ENCODE measurements at regions not wholly inside any gene's neighbourhood (a gene's known extent, or its start where the extent isn't known, plus 50 kb on each side); places are given as distances from the start of the nearest gene placed in this dataset.
A peak's percentile ranks its signal among the peaks of the same experiment; 100 is the strongest.

DNA sequence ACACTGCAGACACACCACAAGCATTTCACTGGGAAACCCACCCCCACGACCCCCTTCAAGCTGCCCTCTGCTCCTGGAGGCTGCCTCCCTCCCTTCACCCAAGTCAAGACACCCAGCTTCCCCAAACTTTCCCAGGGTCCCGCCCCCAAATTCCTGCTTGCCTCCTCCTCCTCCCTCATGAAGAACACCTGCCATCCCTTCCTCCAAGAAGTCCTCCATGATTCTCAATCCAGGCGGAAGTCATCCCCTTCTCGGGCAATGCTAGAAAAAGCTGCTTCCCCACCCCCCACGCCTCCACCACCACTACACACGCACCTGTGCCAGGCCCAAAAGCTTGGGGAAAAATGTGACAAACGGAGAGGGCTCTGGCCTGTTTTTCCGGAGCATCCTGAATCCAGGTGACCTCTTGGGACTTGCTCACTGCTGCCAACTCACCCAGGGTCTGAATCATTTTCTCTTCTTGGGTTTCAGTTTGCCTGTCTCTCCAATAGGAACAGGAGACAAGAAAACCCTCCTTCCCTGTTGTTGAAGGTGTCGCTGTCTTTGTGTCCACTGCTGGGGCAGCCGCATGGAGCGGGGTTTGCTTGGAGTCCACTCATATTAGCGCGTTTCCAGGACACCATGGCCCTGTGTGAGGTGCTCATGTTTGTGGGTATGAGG, 101.0 kb upstream of the CASZ1 start:
- peaks cover 0 to 33% (median 22%) of the 10 kb centered on the region in 4 experiments; a peak in 6 of 7 replicates for H3K4me1 ChIP-seq (replicated peaks in 1 of 4; ENCODE audit: control insufficient read depth in 3 of 4, insufficient read depth in 4 of 4, low read length in 3 of 4)
- CTCF ChIA-PET (ENCODE audit: partially characterized antibody) = interaction anchor here (0.6 to 8.0 kb wide), 3 partner anchors 9 to 370 kb away, joined by 3 to 59 read pairs (median 17); no protein-coding TSS in a partner anchor
- H2AK5ac ChIP-seq (ENCODE audit: low read depth, low read length) = no peak overlapping the region

More for the DNA sequence above, 101.0 kb upstream of the CASZ1 start:
- no peak for FAIRE-seq
- H3K4ac ChIP-seq (replicated peaks; ENCODE audit: insufficient read length, low read depth, low read length) = no peak overlapping the region
- 86% methylated on average over 13 of the region's 13 CpGs; no CpG with 5 or more reads in 1 of the 2 experiments for WGBS, 2 experiments (ENCODE audit: extremely low coverage in 1 of 2, insufficient coverage in 1 of 2, insufficient read length in 1 of 2, insufficient replicate concordance in 2 of 2, low coverage in 1 of 2, low lambda C conversion rate in 2 of 2, missing lambda C conversion rate in 1 of 2)
- H3K4me2 ChIP-seq (ENCODE audit: insufficient read depth in 1 of 2, low read depth in 2 of 2, low read length in 2 of 2) = no peak overlapping the region
- H2BK20ac ChIP-seq (ENCODE audit: low read length) = no peak overlapping the region
- H3K4me3 ChIP-seq (ENCODE audit: extremely low read depth in 1 of 4, insufficient read depth in 2 of 4, low read depth in 3 of 4, low read length in 4 of 4) = no peak overlapping the region
- TF ChIP-seq SIRT6 (IDR thresholded peaks at IDR 0.05; ENCODE audit: low read length) (no peak), POLR2A (IDR thresholded peaks at IDR 0.05; ENCODE audit: control extremely low read depth in 1 of 2, low read depth in 2 of 2, low read length in 2 of 2) (no peak), RBBP5 (IDR thresholded peaks at IDR 0.05; ENCODE audit: borderline replicate concordance, low read depth, low read length) (no peak), CTBP2 (IDR thresholded peaks at IDR 0.05; ENCODE audit: borderline replicate concordance, insufficient read depth, insufficient read length, low read length) (no peak), PHF8 (conservative IDR thresholded peaks at IDR 0.05; ENCODE audit: low read depth, low read length) (no peak), NRF1 (IDR thresholded peaks at IDR 0.05; ENCODE audit: low read depth, low read length) (no peak), TCF12 (IDR thresholded peaks at IDR 0.05; ENCODE audit: low read depth, low read length) (no peak), POU5F1 (IDR thresholded peaks at IDR 0.05; ENCODE audit: low read depth, low read length) (no peak), TEAD4 (IDR thresholded peaks at IDR 0.05; ENCODE audit: low read depth, low read length) (no peak)
- H2BK120ac ChIP-seq (replicated peaks; ENCODE audit: low read depth, low read length) = no peak overlapping the region
- H3K36me3 ChIP-seq (ENCODE audit: control insufficient read depth in 2 of 4, insufficient read depth in 4 of 4, low read length in 3 of 4) = no peaks in the 10 kb centered on the region
- peak overlapping the region; percentile 1; the same call in 1 of the 2 replicates for H2BK12ac ChIP-seq (ENCODE audit: low read depth, low read length)
- H3K18ac ChIP-seq (ENCODE audit: extremely low read depth, low read length) = no peak overlapping the region
- POLR2A ChIA-PET (ENCODE audit: partially characterized antibody) = no interaction called here
- no peak overlapping the region for H4K5ac ChIP-seq (ENCODE audit: insufficient read length, low read depth, low read length)
- no peak for DNase-seq (ENCODE audit: low read depth in 1 of 2, low spot score in 2 of 2)
- H4K20me1 ChIP-seq (replicated peaks in 1 of 2; ENCODE audit: control insufficient read depth in 1 of 2, insufficient read depth in 2 of 2, low read length in 2 of 2) = no peaks in the 10 kb centered on the region
- H3K27me3 ChIP-seq (replicated peaks in 1 of 4; ENCODE audit: control insufficient read depth in 3 of 4, extremely low read depth in 1 of 4, insufficient read depth in 3 of 4, low read length in 3 of 4) = no peaks in the 10 kb centered on the region
- no peak overlapping the region for H2BK15ac ChIP-seq (ENCODE audit: low read length)
- peak overlapping the region; percentile 38 for H4K91ac ChIP-seq (replicated peaks; ENCODE audit: insufficient read length, low read length)
- H2BK5ac ChIP-seq (ENCODE audit: low read depth, low read length) = no peak overlapping the region
- no peaks in the 10 kb centered on the region for H3K79me1 ChIP-seq (ENCODE audit: low read depth, low read length)
- no peak overlapping the region for H3K23ac ChIP-seq (ENCODE audit: insufficient read length)
- no peaks in the 10 kb centered on the region for H3K9me3 ChIP-seq (ENCODE audit: insufficient read depth in 2 of 2, low read depth in 1 of 2, low read length in 1 of 2)
- H4K8ac ChIP-seq (ENCODE audit: extremely low read depth, insufficient read depth, low read length) = no peak overlapping the region; the same call in 1 of the 2 replicates
- no peaks in the 10 kb centered on the region for H3K23me2 ChIP-seq (ENCODE audit: low read depth, low read length)
- no peak overlapping the region for H3K27ac ChIP-seq (ENCODE audit: low read depth, low read length)
- no peak overlapping the region for H3K56ac ChIP-seq (replicated peaks; ENCODE audit: insufficient read length, low read depth, low read length)
- H3K79me2 ChIP-seq (ENCODE audit: control insufficient read depth in 1 of 2, insufficient read depth in 2 of 2, low read length in 2 of 2) = no peaks in the 10 kb centered on the region
- no peak overlapping the region for H3K14ac ChIP-seq (ENCODE audit: insufficient read length)
- no peak overlapping the region for H3K9ac ChIP-seq (replicated peaks in 1 of 4; ENCODE audit: extremely low read depth in 1 of 4, low read depth in 3 of 4, low read length in 3 of 4)
- H2AFZ ChIP-seq (ENCODE audit: low read length) = no peak overlapping the region

Measured in H1 (cell line).